NCI-H1092 treated with DMSO at 0.1 percent for 48 hours (cell line): ENCODE measurements at regions not wholly inside any gene's neighbourhood (a gene's known extent, or its start where the extent isn't known, plus 50 kb on each side); places are given as distances from the start of the nearest gene placed in this dataset.

Experiments used
- DNase-seq: peaks from one replicate; lab custom pipeline; 2025; lab: John Stamatoyannopoulos, UW

DNA sequence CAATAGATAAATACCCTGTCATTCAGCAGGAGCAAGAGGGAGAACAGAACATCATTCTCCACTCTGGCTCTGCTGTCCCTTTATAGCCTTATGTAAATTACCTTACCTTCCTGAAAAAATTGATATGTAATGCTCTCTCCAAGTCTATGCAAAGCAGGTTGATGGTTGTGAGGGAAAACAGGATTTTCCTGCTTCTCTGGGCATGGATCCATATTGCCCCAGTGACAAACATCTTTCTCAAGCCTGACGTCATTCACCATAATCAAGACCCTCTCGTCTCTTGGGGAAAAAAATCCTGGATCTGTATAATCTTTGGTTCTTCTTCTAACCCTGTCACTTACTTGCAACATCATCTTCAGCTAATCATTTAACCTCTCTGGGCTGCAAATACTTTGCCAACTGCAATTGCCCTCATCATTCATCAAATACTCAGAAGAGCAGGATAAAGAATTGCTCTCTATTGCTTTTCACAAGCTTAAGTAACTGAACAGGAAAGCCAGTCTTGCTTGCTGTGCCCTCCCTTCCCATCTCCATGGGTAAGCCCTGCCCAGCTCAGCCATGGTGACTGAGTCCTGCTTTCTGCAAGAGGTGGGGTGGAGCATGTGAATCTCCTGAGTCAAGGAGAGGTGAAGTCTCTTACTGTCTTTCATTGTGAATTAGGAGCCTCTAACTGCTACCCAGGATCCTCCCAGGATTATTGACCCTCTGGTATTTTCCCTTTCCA lies 123.7 kb upstream of the KLF7 start:
- DNase-seq: no peak

DNA sequence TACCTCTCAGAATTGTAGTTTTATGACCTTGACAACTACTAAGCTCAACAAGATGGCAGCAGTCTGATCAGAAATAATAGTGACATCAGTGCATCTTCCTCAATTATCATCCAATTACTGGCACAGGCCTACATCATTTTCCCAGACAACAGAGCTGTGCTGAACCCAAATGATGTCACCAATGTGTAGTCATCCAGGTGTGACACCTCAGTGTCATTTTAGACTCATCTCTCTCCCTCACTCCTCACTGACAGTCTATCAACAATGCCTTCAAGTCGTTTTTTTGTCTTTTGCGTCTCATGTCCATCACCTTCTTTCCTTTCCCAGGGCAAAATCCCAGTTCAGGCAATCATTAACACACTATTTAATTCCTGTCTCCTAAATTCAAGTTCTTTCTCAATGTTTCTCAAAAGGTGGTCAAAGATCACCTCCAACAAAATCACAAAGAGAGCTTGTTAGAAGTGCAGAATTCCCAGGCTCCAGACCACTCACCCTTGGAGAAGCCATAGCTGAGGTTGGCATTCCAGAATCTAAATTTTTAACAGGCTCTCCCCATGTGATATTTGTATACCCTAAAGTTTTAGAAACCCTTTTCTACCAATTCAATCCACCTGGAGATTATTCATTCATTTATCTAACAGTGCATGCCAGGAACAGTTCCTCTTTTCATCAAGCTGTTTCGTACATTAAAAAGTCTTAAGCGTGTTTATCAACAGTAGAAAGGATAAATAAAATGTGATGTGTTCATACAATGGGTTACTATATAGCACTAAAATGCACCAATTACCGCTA lies 125.3 kb upstream of the KLF7 start:
- no peak for DNase-seq

DNA sequence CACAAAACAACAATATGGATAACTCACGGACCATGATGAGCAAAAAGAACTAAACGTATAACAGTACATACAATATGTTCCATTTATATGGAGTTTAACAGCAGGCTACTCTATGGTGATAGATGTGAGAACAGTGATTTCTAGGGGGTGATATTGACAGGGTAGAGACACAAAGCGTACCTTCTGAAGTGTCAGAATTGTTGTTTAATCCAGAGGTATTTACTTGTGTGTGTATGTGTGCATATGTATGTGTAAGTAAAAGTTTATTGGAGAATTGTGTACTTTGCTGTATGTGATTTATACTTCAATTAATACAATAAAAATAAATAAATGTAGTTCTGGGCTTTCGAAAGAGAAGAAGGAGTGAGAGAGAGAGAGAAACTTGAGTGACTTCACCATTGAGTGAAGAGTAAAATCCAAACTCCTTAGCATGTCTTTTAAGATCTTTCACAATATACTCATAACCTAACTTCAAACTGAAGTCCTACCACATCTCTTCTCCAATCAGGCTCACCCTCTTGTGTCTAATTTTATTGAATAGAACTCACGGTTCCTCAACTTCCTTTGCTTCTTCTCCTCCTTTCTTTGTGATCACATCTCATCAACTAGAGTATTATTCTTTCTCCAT lies 126.0 kb upstream of the KLF7 start:
- no peak for DNase-seq

DNA sequence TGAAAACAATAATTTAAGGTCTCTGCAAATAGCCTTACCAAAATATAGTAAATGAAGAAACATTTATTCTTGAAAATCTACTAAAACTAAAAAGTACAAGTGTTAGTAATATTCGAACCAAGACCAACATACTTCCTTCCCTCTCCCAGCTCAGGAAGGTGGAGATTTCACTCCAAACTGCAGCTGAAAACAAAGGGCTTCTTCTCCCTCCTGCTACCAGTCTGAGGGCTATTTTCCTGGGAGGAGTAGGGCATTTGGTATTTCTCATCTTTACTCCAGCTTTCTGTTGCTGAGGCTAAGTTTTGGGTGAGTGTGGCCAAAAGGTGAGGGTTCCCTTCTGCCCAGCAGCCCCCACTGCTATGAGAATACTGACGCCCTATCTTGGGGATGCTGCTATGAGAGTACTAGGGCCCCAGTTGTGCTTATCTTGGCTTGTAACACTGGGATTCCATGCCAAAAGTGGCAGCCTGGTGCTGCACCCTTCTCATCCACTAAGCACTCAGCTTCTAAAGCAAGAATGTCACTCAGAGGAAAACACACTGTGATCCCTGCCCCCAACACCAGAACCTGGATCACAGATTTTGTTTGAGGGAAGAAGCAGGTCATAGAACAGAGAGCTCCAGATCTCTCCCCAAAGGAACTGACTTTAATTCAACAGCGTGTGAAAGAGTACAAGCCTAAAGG lies 130.7 kb upstream of the KLF7 start:
- peak; percentile 22 for DNase-seq

DNA sequence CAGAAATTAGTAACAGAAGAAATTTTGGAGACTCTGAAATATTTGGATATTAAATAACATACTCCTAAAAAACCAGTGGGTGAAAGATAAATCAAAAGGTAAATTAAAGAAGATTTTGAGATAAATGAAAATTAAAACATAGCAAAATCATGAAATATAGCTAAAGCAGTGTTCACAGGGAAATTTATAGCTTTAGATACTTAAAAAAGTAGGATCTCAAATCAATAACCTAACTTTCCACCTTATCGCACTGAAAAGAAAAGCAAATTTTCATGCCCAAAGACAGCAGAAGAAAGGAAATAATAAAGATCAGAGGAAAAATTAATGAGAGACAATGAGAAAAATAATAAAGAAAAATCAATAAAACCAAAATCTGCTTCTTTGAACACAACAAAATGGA lies 135.1 kb upstream of the KLF7 start:
- no peak for DNase-seq

DNA sequence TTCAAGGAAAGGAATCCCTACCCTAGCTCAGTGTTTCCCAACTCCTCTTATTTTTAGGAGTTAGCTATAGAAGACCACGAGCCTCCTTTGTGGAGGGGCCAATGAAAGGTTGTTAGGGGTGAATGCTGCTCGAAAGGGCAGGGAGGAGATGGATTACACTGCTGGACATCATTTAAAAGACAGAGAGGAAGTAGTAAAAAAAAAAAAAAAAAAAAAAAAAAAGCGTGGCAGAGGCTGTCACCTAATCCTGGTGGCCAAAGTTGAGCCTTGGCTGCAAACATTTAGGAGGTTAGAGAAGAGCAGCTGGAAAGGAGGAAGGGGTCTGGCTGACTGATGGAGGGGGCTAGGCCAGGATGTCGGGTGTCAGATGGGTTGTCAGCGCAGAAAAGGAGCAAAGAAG lies 139.0 kb upstream of the KLF7 start:
- no peak for DNase-seq

DNA sequence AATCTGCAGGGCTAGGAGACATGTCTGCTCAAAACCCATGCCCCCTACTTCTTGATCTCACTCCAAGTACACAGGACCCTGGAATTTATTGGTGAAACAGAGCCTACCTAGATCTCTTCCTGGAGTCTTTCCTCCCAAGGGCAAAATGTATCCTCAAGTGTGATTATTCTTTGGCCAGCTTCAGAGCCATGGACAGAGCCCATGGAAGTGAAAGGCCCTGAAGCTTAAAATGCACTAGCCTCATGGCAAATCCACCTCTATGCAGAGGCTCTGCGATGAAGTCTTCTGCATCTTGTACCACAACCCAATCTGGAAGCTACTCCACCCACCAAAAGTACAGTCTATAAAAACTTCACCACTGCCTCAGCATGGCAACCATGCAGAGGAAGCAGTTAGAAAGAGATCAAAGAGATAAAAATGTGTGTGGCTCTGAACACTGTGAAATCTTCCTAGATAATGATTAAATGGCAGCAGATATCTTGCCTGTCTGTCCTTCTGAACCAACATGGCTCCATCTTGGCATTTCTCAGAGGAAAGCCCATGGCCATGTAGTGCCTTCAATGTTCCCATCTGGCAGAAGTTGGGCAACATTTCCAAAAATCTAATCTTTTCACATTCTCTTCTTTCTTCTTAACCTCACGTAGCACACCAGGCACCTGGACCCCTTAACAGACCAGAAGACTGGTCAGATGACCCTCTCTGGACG lies 142.9 kb upstream of the KLF7 start:
- no peak for DNase-seq

DNA sequence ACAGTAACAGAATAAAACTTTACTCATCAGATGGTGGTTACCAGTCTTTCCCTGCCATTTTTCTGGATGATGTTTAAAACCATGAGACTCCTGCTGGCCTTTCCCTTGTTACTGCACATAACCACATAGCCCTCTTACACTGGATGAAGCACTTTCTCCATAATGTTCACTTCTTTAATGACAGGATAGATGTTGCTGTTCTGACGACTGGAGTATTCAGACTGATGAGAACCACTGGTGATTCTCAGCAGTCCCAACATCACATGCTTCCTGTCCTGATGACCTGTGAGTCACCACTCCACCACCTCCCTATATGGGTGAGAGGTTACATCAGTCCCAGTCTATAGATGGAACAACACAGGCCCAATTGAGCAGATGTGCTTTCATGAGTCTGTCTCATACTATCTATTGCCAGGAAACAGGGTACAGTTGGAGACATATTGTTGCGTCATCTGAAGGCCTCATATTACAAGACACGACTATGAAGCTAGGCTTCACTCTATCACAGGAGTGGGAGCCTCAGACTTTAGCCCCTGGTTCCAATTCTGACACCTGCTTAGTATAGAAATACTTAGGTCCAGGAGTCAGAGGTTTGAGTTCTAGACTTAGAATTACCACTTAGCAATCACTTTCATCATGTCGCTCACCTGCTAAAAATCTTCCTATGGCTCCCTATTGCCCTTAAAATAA lies 145.7 kb upstream of the KLF7 start:
- no peak for DNase-seq

DNA sequence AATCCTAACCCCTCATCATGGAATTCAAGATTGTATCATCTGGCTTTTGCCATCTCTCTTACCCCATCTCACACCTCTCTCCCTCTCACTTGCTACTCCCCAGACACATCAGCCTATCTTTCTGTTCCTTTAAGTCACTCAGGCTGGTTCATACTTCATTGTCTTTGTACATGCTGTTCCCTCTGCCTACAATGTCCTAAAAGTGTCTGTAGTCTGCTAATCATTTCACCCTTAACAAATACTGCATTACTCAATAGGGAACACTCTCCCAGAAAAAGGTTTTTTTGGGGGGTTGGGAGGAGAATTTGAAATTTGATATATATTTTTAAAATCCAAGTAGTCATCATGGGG lies 146.2 kb upstream of the KLF7 start:
- no peak for DNase-seq

DNA sequence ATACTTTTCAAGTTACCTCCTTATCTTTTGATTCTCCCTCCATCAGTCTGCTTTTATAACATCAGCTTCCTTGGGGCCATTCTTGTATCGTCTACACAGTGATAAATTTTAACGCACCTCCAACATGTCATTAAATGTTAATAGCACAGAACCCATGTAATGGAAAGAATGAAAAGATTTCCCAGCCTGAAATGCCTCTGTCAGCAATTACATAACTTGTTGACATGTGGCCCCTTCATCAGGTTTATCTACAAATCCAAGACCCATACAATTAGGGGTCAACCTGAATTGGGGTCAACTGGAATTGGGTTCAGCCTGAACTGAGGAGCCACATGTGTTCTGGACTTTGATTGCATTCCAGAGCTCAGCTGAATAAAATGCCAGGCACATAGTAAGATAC lies 148.2 kb upstream of the KLF7 start:
- DNase-seq: no peak

DNA sequence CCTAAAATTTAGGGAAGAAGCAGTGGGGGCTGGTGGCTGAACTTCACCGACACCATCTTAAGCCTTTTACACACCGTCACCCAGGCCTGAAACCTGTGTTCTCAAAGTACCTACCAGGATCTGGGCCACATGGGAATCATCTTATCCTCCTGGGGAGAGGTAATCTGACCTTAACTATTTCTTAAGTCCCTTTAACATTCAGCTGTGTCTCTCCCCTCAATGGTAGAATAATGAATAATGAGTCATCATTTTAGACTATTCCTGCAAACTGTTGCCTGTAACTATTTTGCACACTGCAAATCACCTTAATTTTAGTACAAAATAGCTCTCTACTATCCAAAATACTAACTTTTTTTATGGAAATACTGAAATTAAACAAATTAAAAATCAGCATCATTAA lies 149.4 kb upstream of the KLF7 start:
- no peak for DNase-seq

DNA sequence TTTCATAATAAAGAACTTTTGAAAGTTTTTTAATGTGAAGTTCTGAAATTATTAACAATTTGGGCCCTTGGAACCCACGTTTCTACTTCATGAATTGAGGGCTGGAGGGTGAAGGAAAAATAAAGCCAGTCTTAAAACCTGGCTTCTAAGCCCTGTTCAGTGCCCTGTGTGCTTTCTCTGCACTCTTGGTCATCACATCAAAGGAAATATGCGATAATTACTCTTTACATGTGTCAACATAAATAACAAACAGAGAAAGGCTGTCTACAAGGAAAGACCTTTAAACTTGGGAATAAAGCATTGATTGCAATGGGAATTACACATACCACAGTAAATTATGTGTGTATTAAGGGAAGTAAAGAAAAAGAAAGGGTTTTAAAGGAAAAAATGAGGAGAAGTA lies 150.7 kb upstream of the KLF7 start:
- no peak for DNase-seq

DNA sequence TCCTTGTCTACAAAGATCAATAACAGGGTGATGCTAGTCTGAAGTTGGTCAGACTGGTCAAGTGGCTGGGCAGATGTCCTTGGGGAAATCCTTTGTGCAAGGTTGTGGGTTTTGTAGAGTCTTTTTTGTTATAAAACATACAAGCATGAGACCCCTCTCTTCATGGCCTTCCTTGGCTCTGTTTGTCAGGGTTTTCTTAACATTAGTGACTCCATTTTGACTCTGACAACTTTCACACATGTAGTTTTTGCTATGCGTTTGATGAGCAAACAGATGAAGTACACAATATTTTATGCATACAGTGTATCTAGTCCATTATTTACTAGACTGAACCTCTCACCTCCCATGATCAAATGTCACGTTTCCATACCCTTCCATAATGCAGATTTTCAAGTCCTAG lies 151.2 kb upstream of the KLF7 start:
- DNase-seq: no peak

DNA sequence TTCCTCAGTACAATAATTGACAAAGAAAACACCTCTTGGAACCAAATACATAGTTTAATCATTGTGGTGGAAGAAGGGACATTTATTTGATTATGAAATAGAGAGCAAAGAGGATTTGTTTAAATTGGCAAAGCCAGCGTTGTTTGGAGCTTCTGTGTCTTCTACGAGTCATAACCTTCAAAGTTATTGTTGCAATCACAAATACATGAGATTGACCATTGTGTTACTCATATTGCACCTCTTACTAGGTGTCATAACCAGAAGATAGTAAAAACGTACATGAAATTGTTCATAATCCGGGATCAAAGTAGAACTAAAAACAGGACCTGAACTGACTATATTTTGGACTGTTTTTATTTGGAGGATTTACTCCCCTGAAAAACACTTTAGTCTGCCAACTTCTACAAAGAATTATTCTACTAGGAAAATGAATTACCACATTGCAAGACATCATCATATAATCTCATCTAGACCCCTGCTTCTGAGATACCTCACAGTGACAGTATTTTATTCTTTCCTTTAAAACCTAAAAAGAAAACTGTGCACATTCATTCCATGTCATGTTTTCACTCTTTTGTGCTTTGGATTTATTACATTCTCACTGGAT lies 151.7 kb upstream of the KLF7 start:
- DNase-seq: no peak

DNA sequence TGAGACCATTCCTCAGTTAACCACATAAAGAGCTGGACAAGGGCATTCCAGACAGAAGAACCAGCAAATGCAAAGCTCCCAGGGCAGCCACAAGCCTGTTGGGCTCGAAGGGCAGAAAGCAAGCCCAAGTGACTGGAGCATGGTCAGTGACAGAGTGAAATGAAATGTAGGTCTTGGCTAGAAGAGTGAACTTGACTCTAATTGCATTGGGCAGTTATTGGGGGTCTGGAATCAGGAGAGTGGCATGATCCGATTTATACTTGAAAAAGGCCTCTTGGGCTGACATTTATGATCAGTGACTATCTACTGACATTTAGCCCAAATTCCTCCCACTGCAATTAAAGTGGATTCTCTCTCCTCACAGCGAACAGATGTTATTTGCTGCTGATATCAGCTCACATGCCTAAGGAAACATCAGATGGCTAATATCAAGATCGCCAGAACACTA lies 152.5 kb upstream of the KLF7 start:
- no peak for DNase-seq

DNA sequence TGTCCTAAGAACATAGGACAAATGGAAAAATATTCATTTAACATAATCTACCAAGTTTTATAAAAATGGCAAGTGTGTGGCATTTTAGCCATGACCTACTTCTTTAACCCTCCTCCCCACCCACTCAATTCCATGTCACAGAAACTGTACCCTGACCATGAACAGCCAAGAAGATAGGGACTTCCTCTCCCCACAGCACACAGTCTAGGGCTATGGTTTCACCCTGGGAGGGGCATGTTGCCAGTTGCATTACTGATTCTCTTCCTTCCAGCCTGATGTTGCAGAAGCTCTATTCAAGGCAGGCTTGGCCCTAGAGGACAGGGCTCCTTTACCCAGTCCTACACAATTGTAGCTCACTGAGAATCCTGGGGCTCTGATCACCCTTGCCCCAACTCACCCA lies 153.6 kb upstream of the KLF7 start:
- DNase-seq: no peak

DNA sequence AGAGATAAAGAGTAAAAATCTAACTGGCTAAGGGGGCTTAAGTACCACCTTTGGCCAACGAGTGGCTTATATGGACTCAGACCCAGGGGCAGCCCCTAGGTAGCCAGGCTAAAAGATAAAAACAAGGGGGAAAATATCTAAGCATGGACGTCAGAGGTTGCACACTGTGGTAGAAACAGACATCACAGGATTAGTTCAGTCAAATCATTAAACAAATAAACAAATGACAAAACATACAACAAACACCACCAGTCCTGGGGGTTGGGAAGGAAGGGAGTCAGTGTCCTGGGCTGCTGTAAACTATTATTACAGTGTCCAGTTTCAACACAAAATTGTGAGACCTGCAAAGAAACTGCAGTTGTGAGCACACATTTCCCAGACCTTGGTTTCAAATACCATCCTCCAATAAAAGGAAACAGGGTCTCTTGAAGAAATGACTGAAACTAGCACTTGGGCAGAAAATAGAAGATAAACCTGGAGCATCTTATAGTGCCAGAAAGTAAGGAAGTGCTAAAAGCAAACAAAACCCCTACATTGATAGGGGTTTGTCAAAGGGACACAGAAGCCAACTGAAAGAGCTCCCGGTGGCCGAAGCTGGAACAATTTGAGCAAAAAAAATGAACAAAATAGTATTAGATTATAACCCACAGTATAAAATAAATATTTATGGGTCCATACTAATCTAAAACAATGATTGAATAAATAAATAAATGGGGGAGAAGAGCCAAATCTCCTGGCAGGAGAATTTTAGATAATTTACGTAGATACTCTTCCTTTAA lies 154.8 kb upstream of the KLF7 start:
- DNase-seq: no peak

DNA sequence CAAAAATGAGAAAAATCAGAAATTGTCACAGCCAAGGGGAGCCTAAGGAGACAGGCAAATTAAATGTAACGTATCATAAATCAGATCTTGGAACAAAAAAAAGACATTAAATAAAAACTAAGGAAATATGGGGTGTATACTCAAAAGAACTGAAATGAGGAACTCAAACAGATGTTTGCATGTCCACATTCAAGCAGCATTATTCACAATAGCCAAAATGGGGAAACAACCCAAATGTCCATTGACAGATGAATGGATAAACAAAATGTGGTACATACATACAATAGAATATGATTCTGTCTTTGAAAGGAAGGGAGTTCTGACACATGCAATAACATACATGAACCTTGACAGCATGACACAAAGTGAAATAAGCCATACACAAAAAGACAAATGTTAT lies 155.8 kb upstream of the KLF7 start:
- no peak for DNase-seq

DNA sequence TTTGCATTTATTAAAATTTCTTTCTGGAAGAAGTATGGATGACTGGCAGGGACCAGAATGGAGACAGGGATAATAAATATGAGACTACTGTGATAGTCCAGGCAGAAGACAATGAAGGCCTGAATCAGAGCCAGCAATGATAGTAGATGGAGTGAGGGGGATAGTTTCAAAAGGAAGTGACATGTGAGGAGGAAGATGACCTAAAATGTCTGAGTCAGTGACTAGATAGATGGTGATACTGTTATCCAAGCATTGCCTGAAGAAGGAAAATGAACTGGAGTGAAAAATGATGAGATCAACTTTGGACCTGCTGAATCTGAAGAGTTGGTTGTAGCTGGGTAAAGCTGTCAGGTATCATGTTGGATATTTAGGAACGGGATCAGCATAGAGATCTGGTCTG lies 158.3 kb upstream of the KLF7 start:
- DNase-seq: no peak

DNA sequence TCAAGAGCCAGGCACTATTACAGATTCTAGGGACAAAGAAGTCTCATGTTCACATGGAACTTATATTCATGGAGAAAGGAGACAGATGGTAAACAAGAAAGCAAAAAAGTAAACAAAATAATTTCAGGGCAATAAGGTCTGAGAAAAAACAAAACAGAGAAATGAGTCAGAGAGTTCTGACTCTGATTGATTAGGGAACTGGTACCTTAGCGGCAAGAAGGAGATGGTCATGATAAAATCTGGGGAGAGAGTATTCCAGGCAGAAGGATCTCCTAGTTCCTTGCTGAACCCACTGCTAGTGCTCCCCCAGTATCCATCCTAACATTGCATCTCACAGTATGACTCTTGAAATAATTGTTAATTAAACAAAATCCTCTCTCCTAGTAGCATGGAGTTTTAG lies 161.8 kb upstream of the KLF7 start:
- DNase-seq: no peak
